ENCODE measurements at regions not wholly inside any gene's neighbourhood (a gene's known extent, or its start where the extent isn't known, plus 50 kb on each side); places are given as distances from the start of the nearest gene placed in this dataset.
"Not testable (repeated sequence)": the region's sequence is repeated elsewhere in the genome, so short reads cannot be mapped to it uniquely, and the experiment has no call there.

GRCh38 chr9:118674942-118675341 lies 694.3 kb downstream of the BRINP1 start (continued):
- TF ChIP-seq ZNF548 (tag by site-specific recombination; IDR thresholded peaks at IDR 0.05) (no peak), TRIM28 (IDR thresholded peaks at IDR 0.05; ENCODE audit: borderline replicate concordance, low read length) (no peak), ZSCAN4 (tag by site-specific recombination; IDR thresholded peaks at IDR 0.05) (no peak)

- H3K4me1 ChIP-seq (ENCODE audit: control insufficient read depth, insufficient read depth, low read length); POLR2A ChIA-PET; H3K36me3 ChIP-seq (ENCODE audit: control insufficient read depth in 2 of 2, insufficient read depth in 1 of 2, low read length in 2 of 2); H3K27ac ChIP-seq (ENCODE audit: extremely low read depth, low read depth, low read length); CTCF ChIA-PET; H3K4me3 ChIP-seq (ENCODE audit: low read depth, low read length); H3K9me3 ChIP-seq (ENCODE audit: control insufficient read depth, insufficient read depth, low read depth, low read length): not testable (repeated sequence)
These were observed 691.1 kb downstream of the BRINP1 start for GRCh38 chr9:118677936-118678653.

- Histone ChIP-seq H3K9me3 (ENCODE audit: control insufficient read depth, insufficient read depth, low read depth, low read length) (no peaks in the 10 kb centered on the region), H3K27ac (ENCODE audit: extremely low read depth, low read depth, low read length) (no peak overlapping the region), H3K36me3 (ENCODE audit: control insufficient read depth in 2 of 2, insufficient read depth in 1 of 2, low read length in 2 of 2) (no peaks in the 10 kb centered on the region), H3K4me3 (ENCODE audit: low read depth, low read length) (no peak overlapping the region), H3K4me1 (ENCODE audit: control insufficient read depth, insufficient read depth, low read length) (no peaks in the 10 kb centered on the region)
- ChIA-PET POLR2A (no interaction called here), CTCF (no interaction called here)
- no peak for TF ChIP-seq ZNF239 (tag by site-specific recombination; IDR thresholded peaks at IDR 0.05)
- no peak for TF ChIP-seq ZEB2 (tag by site-specific recombination; IDR thresholded peaks at IDR 0.05)
- TF ChIP-seq ZNF146 (tag by site-specific recombination; IDR thresholded peaks at IDR 0.05), result no peak
- TF ChIP-seq ZNF510 (tag by site-specific recombination; IDR thresholded peaks at IDR 0.05; ENCODE audit: insufficient replicate concordance), result no peak
- TF ChIP-seq ZNF26 (tag by site-specific recombination; IDR thresholded peaks at IDR 0.05), result no peak
- no peak for TF ChIP-seq GLI2 (tag by site-specific recombination; IDR thresholded peaks at IDR 0.05; ENCODE audit: borderline replicate concordance, low read depth)
- TF ChIP-seq ZSCAN4 (tag by site-specific recombination; IDR thresholded peaks at IDR 0.05), result no peak
- TF ChIP-seq HOXD13 (CRISPR knock-in tag; IDR thresholded peaks at IDR 0.05; ENCODE audit: borderline replicate concordance), result no peak
- no peak for TF ChIP-seq BCL11A (tag by site-specific recombination; IDR thresholded peaks at IDR 0.05; ENCODE audit: low read depth)
- no peak for TF ChIP-seq ZNF830 (tag by site-specific recombination; IDR thresholded peaks at IDR 0.05; ENCODE audit: low read depth)
- no peak for TF ChIP-seq ZNF623 (tag by site-specific recombination; IDR thresholded peaks at IDR 0.05)
- TF ChIP-seq INSM2 (tag by site-specific recombination; IDR thresholded peaks at IDR 0.05), result no peak
- no peak for TF ChIP-seq YY2 (tag by site-specific recombination; IDR thresholded peaks at IDR 0.05)
- no peak for TF ChIP-seq ZNF837 (tag by site-specific recombination; IDR thresholded peaks at IDR 0.05)
- no peak for TF ChIP-seq ZNF140 (tag by site-specific recombination; IDR thresholded peaks at IDR 0.05)
- TF ChIP-seq SALL2 (tag by site-specific recombination; IDR thresholded peaks at IDR 0.05; ENCODE audit: borderline replicate concordance), result no peak
- TF ChIP-seq ZNF600 (tag by site-specific recombination; IDR thresholded peaks at IDR 0.05), result no peak
- no peak for TF ChIP-seq ZSCAN5A (tag by site-specific recombination; IDR thresholded peaks at IDR 0.05)
These were observed 682.3 kb downstream of the BRINP1 start for GRCh38 chr9:118686959-118687358.

Measured in HEK293 (cell line).